ENCODE measurements at regions not wholly inside any gene's neighbourhood (a gene's known extent, or its start where the extent isn't known, plus 50 kb on each side); places are given as distances from the start of the nearest gene placed in this dataset.

GRCh38 chr1:184279911-184280458 lies 106.8 kb upstream of the C1orf21 start:
- DNase-seq (ENCODE audit: low read depth in 2 of 2): no peak

GRCh38 chr1:184283999-184284398 lies 102.8 kb upstream of the C1orf21 start:
- no peak for DNase-seq (ENCODE audit: low read depth in 2 of 2)

GRCh38 chr1:184284900-184285299 lies 101.9 kb upstream of the C1orf21 start:
- DNase-seq (ENCODE audit: low read depth in 2 of 2): no peak

GRCh38 chr1:184285401-184286087 lies 101.3 kb upstream of the C1orf21 start:
- no peak for DNase-seq (ENCODE audit: low read depth in 2 of 2)

GRCh38 chr1:184287001-184287400 lies 99.8 kb upstream of the C1orf21 start:
- DNase-seq (ENCODE audit: low read depth in 2 of 2): no peak

GRCh38 chr1:184289825-184290550 lies 96.8 kb upstream of the C1orf21 start:
- no peak for DNase-seq (ENCODE audit: low read depth in 2 of 2)

- DNase-seq (ENCODE audit: low read depth in 2 of 2): no peak
Measured at GRCh38 chr1:184291701-184292100, 95.1 kb upstream of the C1orf21 start.

- DNase-seq (ENCODE audit: low read depth in 2 of 2): no peak
Measured at GRCh38 chr1:184292101-184292500, 94.7 kb upstream of the C1orf21 start.

- DNase-seq (ENCODE audit: low read depth in 2 of 2): no peak
Measured at GRCh38 chr1:184294101-184294500, 92.7 kb upstream of the C1orf21 start.

GRCh38 chr1:184296466-184297243 lies 90.2 kb upstream of the C1orf21 start:
- no peak for DNase-seq (ENCODE audit: low read depth in 2 of 2)

- DNase-seq (ENCODE audit: low read depth in 2 of 2): no peak
Measured at GRCh38 chr1:184297244-184297750, 89.5 kb upstream of the C1orf21 start.

GRCh38 chr1:184298440-184299405 lies 88.1 kb upstream of the C1orf21 start:
- no peak for DNase-seq (ENCODE audit: low read depth in 2 of 2)

GRCh38 chr1:184299406-184299790 lies 87.4 kb upstream of the C1orf21 start:
- no peak for DNase-seq (ENCODE audit: low read depth in 2 of 2)

GRCh38 chr1:184299796-184300195 lies 87.0 kb upstream of the C1orf21 start:
- DNase-seq (ENCODE audit: low read depth in 2 of 2): no peak

GRCh38 chr1:184300446-184300845 lies 86.4 kb upstream of the C1orf21 start:
- DNase-seq (ENCODE audit: low read depth in 2 of 2): no peak

GRCh38 chr1:184301227-184301626 lies 85.6 kb upstream of the C1orf21 start:
- DNase-seq (ENCODE audit: low read depth in 2 of 2): no peak

GRCh38 chr1:184302346-184302745 lies 84.5 kb upstream of the C1orf21 start:
- no peak for DNase-seq (ENCODE audit: low read depth in 2 of 2)

- DNase-seq (ENCODE audit: low read depth in 2 of 2): no peak
Measured at GRCh38 chr1:184310157-184310819, 76.5 kb upstream of the C1orf21 start.

GRCh38 chr1:184311580-184311979 lies 75.2 kb upstream of the C1orf21 start:
- DNase-seq (ENCODE audit: low read depth in 2 of 2): no peak

- DNase-seq (ENCODE audit: low read depth in 2 of 2): no peak
Measured at GRCh38 chr1:184315254-184315653, 71.6 kb upstream of the C1orf21 start.

All from stimulated activated CD8-positive, alpha-beta memory T cell treated with anti-CD3 and anti-CD28 coated beads, Interleukin-15, amount 100 ng/mL, for 4 hours (primary cell).